ENCODE measurements at regions not wholly inside any gene's neighbourhood (a gene's known extent, or its start where the extent isn't known, plus 50 kb on each side); places are given as distances from the start of the nearest gene placed in this dataset.

DNA sequence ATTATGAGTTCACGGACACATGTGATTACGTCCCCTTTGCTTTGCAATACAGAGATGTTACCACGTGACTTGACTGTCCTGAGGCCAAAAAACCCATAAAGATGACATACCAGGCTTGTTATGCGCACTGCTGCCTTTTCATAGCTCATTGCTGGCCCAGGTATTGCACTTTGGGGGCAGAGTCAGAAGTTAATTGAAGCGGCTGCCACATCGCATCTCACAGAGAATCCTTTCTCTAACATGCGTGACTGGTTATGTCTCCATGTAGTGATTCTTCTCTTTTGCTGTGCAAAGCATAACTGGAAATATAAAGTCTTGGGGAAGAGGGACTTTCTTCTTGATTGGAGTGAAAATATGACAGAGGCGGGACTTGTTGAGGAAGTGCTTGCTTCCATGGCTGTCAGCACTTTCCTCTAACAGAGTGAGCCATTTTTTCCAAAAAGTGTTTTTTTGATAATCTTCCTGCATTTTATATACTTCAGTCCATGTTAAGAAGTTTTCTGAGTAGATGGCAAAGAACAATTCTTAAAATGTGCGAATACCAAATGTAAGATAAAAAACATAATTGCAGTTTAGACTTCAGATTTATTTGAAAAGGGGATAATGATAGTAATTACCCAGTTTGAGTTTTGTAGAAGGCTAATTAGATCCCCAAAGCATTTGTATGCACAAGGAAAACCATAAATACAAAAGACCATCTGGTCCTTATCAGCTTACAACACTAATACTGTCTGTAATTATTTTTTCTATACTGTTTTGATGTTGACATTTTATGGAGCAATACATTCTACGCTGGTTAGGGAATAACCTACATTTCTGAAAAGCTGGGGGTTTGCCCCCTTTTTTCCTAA, 324.6 kb upstream of the MTNR1B start:
- Mint-ChIP-seq H3K27ac (ENCODE audit: low read depth, unreplicated experiment) (no peak overlapping the region), H3K27me3 (ENCODE audit: insufficient read depth, unreplicated experiment) (no peaks in the 10 kb centered on the region), H3K36me3 (ENCODE audit: insufficient read depth, unreplicated experiment) (no peaks in the 10 kb centered on the region), H3K4me1 (ENCODE audit: insufficient read depth, unreplicated experiment) (no peaks in the 10 kb centered on the region), H3K4me3 (ENCODE audit: unreplicated experiment) (no peak overlapping the region), H3K9me3 (ENCODE audit: unreplicated experiment) (no peaks in the 10 kb centered on the region)
- TF ChIP-seq, protein P1, sequence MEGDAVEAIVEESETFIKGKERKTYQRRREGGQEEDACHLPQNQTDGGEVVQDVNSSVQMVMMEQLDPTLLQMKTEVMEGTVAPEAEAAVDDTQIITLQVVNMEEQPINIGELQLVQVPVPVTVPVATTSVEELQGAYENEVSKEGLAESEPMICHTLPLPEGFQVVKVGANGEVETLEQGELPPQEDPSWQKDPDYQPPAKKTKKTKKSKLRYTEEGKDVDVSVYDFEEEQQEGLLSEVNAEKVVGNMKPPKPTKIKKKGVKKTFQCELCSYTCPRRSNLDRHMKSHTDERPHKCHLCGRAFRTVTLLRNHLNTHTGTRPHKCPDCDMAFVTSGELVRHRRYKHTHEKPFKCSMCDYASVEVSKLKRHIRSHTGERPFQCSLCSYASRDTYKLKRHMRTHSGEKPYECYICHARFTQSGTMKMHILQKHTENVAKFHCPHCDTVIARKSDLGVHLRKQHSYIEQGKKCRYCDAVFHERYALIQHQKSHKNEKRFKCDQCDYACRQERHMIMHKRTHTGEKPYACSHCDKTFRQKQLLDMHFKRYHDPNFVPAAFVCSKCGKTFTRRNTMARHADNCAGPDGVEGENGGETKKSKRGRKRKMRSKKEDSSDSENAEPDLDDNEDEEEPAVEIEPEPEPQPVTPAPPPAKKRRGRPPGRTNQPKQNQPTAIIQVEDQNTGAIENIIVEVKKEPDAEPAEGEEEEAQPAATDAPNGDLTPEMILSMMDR (IDR thresholded peaks at IDR 0.05; ENCODE audit: unreplicated experiment): no peak
- intact Hi-C loops (cut with micrococcal nuclease): no loop called here
- POLR2A ChIA-PET: interaction anchor here (0.7 kb wide), 1 partner anchor 751 kb away, joined by 3 read pairs; no protein-coding TSS in a partner anchor
- CTCF ChIA-PET: interaction anchor here (0.6 kb wide), 1 partner anchor 591 kb away, joined by 3 read pairs; no protein-coding TSS in a partner anchor
- DNase-seq (ENCODE audit: unreplicated experiment): no peak
- BruUV-seq (replicated peaks): no TSS peak

DNA sequence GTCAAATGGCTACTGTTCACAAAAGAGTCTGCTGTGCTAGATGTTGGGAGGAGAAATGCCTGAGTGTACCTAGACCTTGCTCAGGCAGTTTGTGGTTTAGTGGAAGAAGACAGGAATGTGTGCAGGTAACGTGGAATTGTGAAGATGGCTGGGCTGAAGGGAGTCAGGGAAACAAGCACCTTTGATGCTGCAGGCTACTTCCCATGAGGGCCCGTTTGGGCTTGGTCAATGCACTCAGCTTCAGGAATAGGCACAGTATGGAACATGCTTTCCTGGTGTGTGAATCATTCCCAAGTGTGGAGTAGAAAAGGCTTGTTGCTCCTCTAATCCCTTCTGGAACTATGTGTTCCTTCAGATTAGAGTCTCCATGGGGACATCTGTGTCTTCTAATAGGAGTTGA, 318.3 kb upstream of the MTNR1B start:
- intact Hi-C loops (cut with micrococcal nuclease): no loop called here
- H3K27me3 Mint-ChIP-seq (ENCODE audit: insufficient read depth, unreplicated experiment): no peaks in the 10 kb centered on the region
- H3K4me3 Mint-ChIP-seq (ENCODE audit: unreplicated experiment): no peak overlapping the region
- no peaks in the 10 kb centered on the region for H3K36me3 Mint-ChIP-seq (ENCODE audit: insufficient read depth, unreplicated experiment)
- no peak for DNase-seq (ENCODE audit: unreplicated experiment)
- CTCF ChIA-PET: no interaction called here
- no peak overlapping the region for H3K27ac Mint-ChIP-seq (ENCODE audit: low read depth, unreplicated experiment)
- BruUV-seq (replicated peaks): no TSS peak
- POLR2A ChIA-PET: no interaction called here
- H3K4me1 Mint-ChIP-seq (ENCODE audit: insufficient read depth, unreplicated experiment): no peaks in the 10 kb centered on the region
- no peaks in the 10 kb centered on the region for H3K9me3 Mint-ChIP-seq (ENCODE audit: unreplicated experiment)
- TF ChIP-seq, protein P1 (IDR thresholded peaks at IDR 0.05; ENCODE audit: unreplicated experiment): no peak

DNA sequence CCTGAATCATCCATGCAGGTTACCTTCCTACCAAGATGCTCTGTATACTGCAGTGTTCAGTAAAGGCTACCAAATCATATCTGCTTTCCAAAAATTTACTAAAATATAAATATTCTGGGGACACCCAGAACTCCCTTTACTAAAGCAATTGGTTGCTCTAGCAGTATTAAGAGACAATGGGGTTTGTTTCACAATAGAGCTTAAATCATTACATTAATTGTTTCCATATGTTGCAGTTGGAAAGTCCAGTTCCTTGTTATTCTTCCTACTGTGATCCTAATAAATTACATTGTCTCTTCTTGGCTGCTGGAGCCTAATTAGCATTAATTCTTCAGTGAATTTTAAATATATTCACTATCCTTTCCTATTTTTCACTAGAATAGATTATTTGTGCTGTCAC, 316.0 kb upstream of the MTNR1B start:
- Mint-ChIP-seq H3K36me3 (ENCODE audit: insufficient read depth, unreplicated experiment) (no peaks in the 10 kb centered on the region), H3K27ac (ENCODE audit: low read depth, unreplicated experiment) (no peak overlapping the region), H3K9me3 (ENCODE audit: unreplicated experiment) (no peaks in the 10 kb centered on the region), H3K4me1 (ENCODE audit: insufficient read depth, unreplicated experiment) (no peaks in the 10 kb centered on the region), H3K27me3 (ENCODE audit: insufficient read depth, unreplicated experiment) (no peaks in the 10 kb centered on the region), H3K4me3 (ENCODE audit: unreplicated experiment) (no peak overlapping the region)
- ChIA-PET CTCF (interaction anchor here (1.0 kb wide), 1 partner anchor 27 kb away, joined by 5 read pairs; no protein-coding TSS in a partner anchor), POLR2A (no interaction called here)
- TF ChIP-seq, protein P1 (IDR thresholded peaks at IDR 0.05; ENCODE audit: unreplicated experiment): no peak
- no TSS peak for BruUV-seq (replicated peaks)
- DNase-seq (ENCODE audit: unreplicated experiment): no peak
- intact Hi-C loops (cut with micrococcal nuclease): no loop called here

DNA sequence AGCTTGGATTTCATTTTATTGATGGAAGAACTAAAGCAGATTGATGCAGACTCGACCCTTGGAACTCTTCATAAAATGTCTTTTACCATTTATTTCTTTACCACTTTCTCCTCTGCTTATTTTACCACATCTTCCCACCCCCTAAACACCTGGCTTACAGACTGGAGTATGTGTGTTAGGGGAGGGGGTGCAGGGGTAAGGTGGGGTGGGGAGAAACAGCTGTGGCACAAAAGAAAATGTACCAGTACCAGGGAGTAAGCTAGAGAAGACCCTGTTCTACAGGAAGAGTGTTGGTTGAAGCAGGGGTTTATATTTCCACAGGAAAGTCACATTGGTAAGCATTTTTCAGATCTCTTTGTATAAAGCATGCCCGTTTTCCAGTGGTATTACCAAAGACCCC, 312.7 kb upstream of the MTNR1B start:
- intact Hi-C loops (cut with micrococcal nuclease): no loop called here
- Mint-ChIP-seq H3K4me1 (ENCODE audit: insufficient read depth, unreplicated experiment) (no peaks in the 10 kb centered on the region), H3K27ac (ENCODE audit: low read depth, unreplicated experiment) (no peak overlapping the region), H3K4me3 (ENCODE audit: unreplicated experiment) (no peak overlapping the region), H3K27me3 (ENCODE audit: insufficient read depth, unreplicated experiment) (no peaks in the 10 kb centered on the region), H3K9me3 (ENCODE audit: unreplicated experiment) (no peaks in the 10 kb centered on the region), H3K36me3 (ENCODE audit: insufficient read depth, unreplicated experiment) (no peaks in the 10 kb centered on the region)
- CTCF ChIA-PET: interaction anchor here (0.6 kb wide), 1 partner anchor 237 kb away, joined by 3 read pairs; no protein-coding TSS in a partner anchor
- BruUV-seq (replicated peaks): no TSS peak
- TF ChIP-seq, protein P1 (IDR thresholded peaks at IDR 0.05; ENCODE audit: unreplicated experiment): no peak
- POLR2A ChIA-PET: no interaction called here
- no peak for DNase-seq (ENCODE audit: unreplicated experiment)
